SK-N-SH (cell line): ENCODE measurements at regions not wholly inside any gene's neighbourhood (a gene's known extent, or its start where the extent isn't known, plus 50 kb on each side); places are given as distances from the start of the nearest gene placed in this dataset.

Source experiments
- CTCF ChIA-PET: fragments of 300-600, 350-600 bp; formaldehyde crosslinking; extraction: SDS; loops from one replicate; lab custom pipeline; 2021; lab: Yijun Ruan, JAX
- POLR2A ChIA-PET: fragments of 350-600 bp; sonication (Branson Sonifier 250); formaldehyde crosslinking; extraction: SDS; loops from one replicate; lab custom pipeline; 2020; ENCODE audit warnings: antibody characterized with exemption, inconsistent platforms; lab: Yijun Ruan, JAX
- DNase-seq: peaks from one replicate; pipeline ENCODE4 v3.0.0; 2012
- H2AFZ ChIP-seq: fragments of 200-600 bp; sonication (generic); 2 replicates; pipeline ENCODE4 v1.8.1; 2016; ENCODE audit warnings: antibody characterized with exemption, mild to moderate bottlenecking, low read depth
- H3F3A ChIP-seq: fragments of 200-600 bp; sonication (generic); replicated peaks from 2 replicates; pipeline ENCODE3; 2016; ENCODE audit warnings: antibody characterized with exemption, mild to moderate bottlenecking; ENCODE audit not compliant: insufficient read depth
- H3K27ac ChIP-seq, 2 experiments: fragments of 200-500 bp in 1 of 2; fragments of 200-600 bp in 1 of 2; sonication (Bioruptor generic) in 1 of 2; sonication (generic), shearing (Covaris generic) in 1 of 2; 2 replicates each; pipeline versions ENCODE4 v1.5.1 to v1.6.1; 2014 to 2016; ENCODE audit warnings: low read depth in 2 of 2, inconsistent platforms in 1 of 2, low read length in 1 of 2, mild to moderate bottlenecking in 1 of 2, mixed read lengths in 1 of 2
- H3K27me3 ChIP-seq: fragments of 200-600 bp; sonication (generic), shearing (Covaris generic); 2 replicates; pipeline ENCODE4 v1.6.1; 2016; ENCODE audit warnings: mixed run types; ENCODE audit not compliant: insufficient read depth
- H3K36me3 ChIP-seq, 2 experiments: fragments of 200-500 bp in 1 of 2; fragments of 200-600 bp in 1 of 2; sonication (Bioruptor generic) in 1 of 2; sonication (generic) in 1 of 2; replicated peaks in 1 of 2; 2 replicates each; pipeline versions ENCODE3 to v1.5.1; 2014 to 2016; ENCODE audit warnings: low read length in 1 of 2, mild to moderate bottlenecking in 1 of 2; ENCODE audit not compliant: insufficient read depth in 2 of 2, control insufficient read depth in 1 of 2
- H3K4me1 ChIP-seq, 2 experiments: fragments of 200-500 bp in 1 of 2; fragments of 200-600 bp in 1 of 2; sonication (Bioruptor generic) in 1 of 2; sonication (generic), shearing (Covaris generic) in 1 of 2; 2 replicates each; pipeline versions ENCODE4 v1.5.1 to v1.6.1; 2014 to 2016; ENCODE audit warnings: low read depth in 1 of 2, low read length in 1 of 2, mixed run types in 1 of 2; ENCODE audit not compliant: insufficient read depth in 2 of 2, control insufficient read depth in 1 of 2
- H3K4me2 ChIP-seq: fragments of 200-600 bp; sonication (generic), shearing (Covaris generic); 2 replicates; pipeline ENCODE4 v1.6.1; 2017; ENCODE audit warnings: mixed run types
- H3K4me3 ChIP-seq, 2 experiments: fragments of 200-500 bp in 1 of 2; fragments of 200-600 bp in 1 of 2; sonication (Bioruptor generic) in 1 of 2; sonication (generic), shearing (Covaris generic) in 1 of 2; 2 replicates each; pipeline versions ENCODE4 v1.5.1 to v1.8.1; 2014 to 2016; ENCODE audit warnings: low read depth in 2 of 2, inconsistent platforms in 1 of 2, low read length in 1 of 2, mild to moderate bottlenecking in 1 of 2, mixed read lengths in 1 of 2, moderate library complexity in 1 of 2
- H3K79me2 ChIP-seq: fragments of 200-600 bp; sonication (generic); 2 replicates; pipeline ENCODE4 v1.8.1; 2017; ENCODE audit warnings: mild to moderate bottlenecking; ENCODE audit not compliant: insufficient read depth
- H3K9ac ChIP-seq: fragments of 200-600 bp; sonication (generic); 2 replicates; pipeline ENCODE4 v1.6.1; 2017; ENCODE audit warnings: mixed run types
- H3K9me2 ChIP-seq: fragments of 200-600 bp; sonication (generic); 2 replicates; pipeline ENCODE4 v1.6.1; 2017; ENCODE audit warnings: mixed run types
- H3K9me3 ChIP-seq: fragments of 200-600 bp; sonication (generic); 2 replicates; pipeline ENCODE4 v1.6.1; 2017; ENCODE audit warnings: mixed run types, mild to moderate bottlenecking, moderate library complexity
- H4K20me1 ChIP-seq: fragments of 200-600 bp; sonication (generic); 2 replicates; pipeline ENCODE4 v1.6.1; 2017; ENCODE audit warnings: mild to moderate bottlenecking, mixed run types; ENCODE audit not compliant: insufficient read depth
- CTCF ChIP-seq: fragments of 200-600 bp; sonication (generic); IDR thresholded peaks from 2 replicates; pipeline ENCODE4 v1.6.1; 2017; ENCODE audit warnings: antibody characterized with exemption, mild to moderate bottlenecking, moderate library complexity
- ELF1 ChIP-seq: IDR thresholded peaks from 2 replicates; pipeline ENCODE4 v1.4.0; 2012
- EZH2phosphoT487 ChIP-seq: fragments of 200-600 bp; sonication (generic); IDR thresholded peaks from 2 replicates; pipeline ENCODE4 v1.6.1; 2017; ENCODE audit warnings: low read depth, mixed run types, mild to moderate bottlenecking, antibody characterized with exemption, moderate library complexity, borderline replicate concordance
- IRF3 ChIP-seq: fragments of 150-350 bp; IDR thresholded peaks from 2 replicates; pipeline ENCODE4 v1.6.1; 2016; ENCODE audit warnings: mild to moderate bottlenecking, low read depth, low read length
- NRF1 ChIP-seq: IDR thresholded peaks from 2 replicates; pipeline ENCODE4 v1.6.1; 2012; ENCODE audit warnings: low read depth, mild to moderate bottlenecking, low read length
- REST ChIP-seq: IDR thresholded peaks from 2 replicates; pipeline ENCODE4 v1.6.1; 2012; ENCODE audit warnings: mild to moderate bottlenecking, low read depth, low read length, moderate library complexity
- ZBTB33 ChIP-seq: IDR thresholded peaks from 2 replicates; pipeline ENCODE4 v1.4.0; 2012; ENCODE audit warnings: low read depth, borderline replicate concordance
- WGBS: methylation state at CpG from one replicate; pipeline ENCODE4 v1.1.6; 2017; ENCODE audit warnings: low lambda C conversion rate; 5-methylcytosine and 5-hydroxymethylcytosine counted together

- Histone ChIP-seq H3K9me2 (no peaks in the 10 kb centered on the region), H3K4me3 (no peak overlapping the region), H3K4me2 (no peak overlapping the region), H4K20me1 (no peaks in the 10 kb centered on the region), H2AFZ (no peak overlapping the region), H3K79me2 (no peaks in the 10 kb centered on the region), H3K9me3 (no peaks in the 10 kb centered on the region), H3K36me3 (no peaks in the 10 kb centered on the region), H3F3A (no peaks in the 10 kb centered on the region), H3K27ac (no peak overlapping the region), H3K4me1 (no peaks in the 10 kb centered on the region; a peak in 1 of 4 replicates), H3K9ac (no peak overlapping the region), H3K27me3 (no peaks in the 10 kb centered on the region)
- no peak for DNase-seq
- CTCF ChIA-PET: no interaction called here
- POLR2A ChIA-PET: no interaction called here
- WGBS: 38% methylated on average over 7 of the region's 7 CpGs
- TF ChIP-seq ZBTB33 (no peak), NRF1 (no peak), IRF3 (no peak), EZH2phosphoT487 (no peak), REST (no peak)
These were observed 381.0 kb downstream of the MAFB start for GRCh38 chr20:40307997-40308396.

- no peaks in the 10 kb centered on the region for H3K27me3 ChIP-seq
- H3K4me2 ChIP-seq: no peak overlapping the region
- no peaks in the 10 kb centered on the region for H3K36me3 ChIP-seq
- no peaks in the 10 kb centered on the region for H3K9me3 ChIP-seq
- H2AFZ ChIP-seq: no peak overlapping the region
- H3K4me1 ChIP-seq: no peaks in the 10 kb centered on the region; a peak in 1 of 4 replicates
- no peak overlapping the region for H3K4me3 ChIP-seq
- H3K79me2 ChIP-seq: no peaks in the 10 kb centered on the region
- CTCF ChIA-PET: no interaction called here
- H3K9me2 ChIP-seq: no peaks in the 10 kb centered on the region
- POLR2A ChIA-PET: no interaction called here
- no peaks in the 10 kb centered on the region for H4K20me1 ChIP-seq
- TF ChIP-seq ELF1 (no peak), CTCF (no peak)
- TF ChIP-seq, all 33 proteins: peak for 0
- Histone ChIP-seq H3F3A (no peaks in the 10 kb centered on the region), H3K27ac (no peak overlapping the region), H3K9ac (no peak overlapping the region)
- WGBS: 18% methylated on average over 3 of the region's 3 CpGs
- DNase-seq: no peak
These were observed 381.8 kb downstream of the MAFB start for GRCh38 chr20:40307268-40307667.
